ENCODE measurements at regions not wholly inside any gene's neighbourhood (a gene's known extent, or its start where the extent isn't known, plus 50 kb on each side); places are given as distances from the start of the nearest gene placed in this dataset.

- no peak for TF ChIP-seq POLR2AphosphoS5 (IDR thresholded peaks at IDR 0.05; ENCODE audit: low read depth, low read length)
- TF ChIP-seq TAF1 (IDR thresholded peaks at IDR 0.05; ENCODE audit: borderline replicate concordance, low read depth, low read length) = no peak
- TF ChIP-seq SIN3A (IDR thresholded peaks at IDR 0.05; ENCODE audit: borderline replicate concordance, low read depth, low read length) = no peak
- no peak for TF ChIP-seq EP300 (IDR thresholded peaks at IDR 0.05; ENCODE audit: borderline replicate concordance in 1 of 2, low read depth in 1 of 2, low read length in 1 of 2)
- no peak for TF ChIP-seq EZH2phosphoT487 (IDR thresholded peaks at IDR 0.05; ENCODE audit: borderline replicate concordance, low read depth)
- TF ChIP-seq CTCF (IDR thresholded peaks at IDR 0.05) = no peak
Observed at GRCh38 chr3:137694836-137695235, 69.3 kb upstream of the SOX14 start.

Data from SK-N-SH (cell line).